ENCODE measurements at regions not wholly inside any gene's neighbourhood (a gene's known extent, or its start where the extent isn't known, plus 50 kb on each side); places are given as distances from the start of the nearest gene placed in this dataset.

DNA sequence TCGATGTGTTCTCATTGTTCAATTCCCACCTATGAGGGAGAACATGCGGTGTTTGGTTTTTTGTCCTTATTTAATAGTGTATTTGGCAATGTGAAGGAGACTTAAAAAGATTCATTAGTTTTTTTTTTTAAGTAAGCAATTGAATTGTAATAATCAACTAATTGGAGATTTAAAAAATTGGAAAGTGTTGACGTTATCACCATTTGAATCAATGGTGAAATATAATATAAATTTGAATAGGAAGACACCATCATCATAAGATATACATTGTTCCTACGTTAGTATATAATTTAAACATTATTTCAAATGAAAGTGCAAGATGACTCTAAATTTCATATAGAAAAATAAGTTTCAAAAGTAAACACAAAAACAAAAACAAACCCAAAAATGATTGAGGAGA, 2858.1 kb upstream of the PCDH20 start:
- TF ChIP-seq, protein P1, sequence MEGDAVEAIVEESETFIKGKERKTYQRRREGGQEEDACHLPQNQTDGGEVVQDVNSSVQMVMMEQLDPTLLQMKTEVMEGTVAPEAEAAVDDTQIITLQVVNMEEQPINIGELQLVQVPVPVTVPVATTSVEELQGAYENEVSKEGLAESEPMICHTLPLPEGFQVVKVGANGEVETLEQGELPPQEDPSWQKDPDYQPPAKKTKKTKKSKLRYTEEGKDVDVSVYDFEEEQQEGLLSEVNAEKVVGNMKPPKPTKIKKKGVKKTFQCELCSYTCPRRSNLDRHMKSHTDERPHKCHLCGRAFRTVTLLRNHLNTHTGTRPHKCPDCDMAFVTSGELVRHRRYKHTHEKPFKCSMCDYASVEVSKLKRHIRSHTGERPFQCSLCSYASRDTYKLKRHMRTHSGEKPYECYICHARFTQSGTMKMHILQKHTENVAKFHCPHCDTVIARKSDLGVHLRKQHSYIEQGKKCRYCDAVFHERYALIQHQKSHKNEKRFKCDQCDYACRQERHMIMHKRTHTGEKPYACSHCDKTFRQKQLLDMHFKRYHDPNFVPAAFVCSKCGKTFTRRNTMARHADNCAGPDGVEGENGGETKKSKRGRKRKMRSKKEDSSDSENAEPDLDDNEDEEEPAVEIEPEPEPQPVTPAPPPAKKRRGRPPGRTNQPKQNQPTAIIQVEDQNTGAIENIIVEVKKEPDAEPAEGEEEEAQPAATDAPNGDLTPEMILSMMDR (IDR thresholded peaks at IDR 0.05; ENCODE audit: low read depth, low read length, missing input control) = no peak
- TF ChIP-seq, protein P2, sequence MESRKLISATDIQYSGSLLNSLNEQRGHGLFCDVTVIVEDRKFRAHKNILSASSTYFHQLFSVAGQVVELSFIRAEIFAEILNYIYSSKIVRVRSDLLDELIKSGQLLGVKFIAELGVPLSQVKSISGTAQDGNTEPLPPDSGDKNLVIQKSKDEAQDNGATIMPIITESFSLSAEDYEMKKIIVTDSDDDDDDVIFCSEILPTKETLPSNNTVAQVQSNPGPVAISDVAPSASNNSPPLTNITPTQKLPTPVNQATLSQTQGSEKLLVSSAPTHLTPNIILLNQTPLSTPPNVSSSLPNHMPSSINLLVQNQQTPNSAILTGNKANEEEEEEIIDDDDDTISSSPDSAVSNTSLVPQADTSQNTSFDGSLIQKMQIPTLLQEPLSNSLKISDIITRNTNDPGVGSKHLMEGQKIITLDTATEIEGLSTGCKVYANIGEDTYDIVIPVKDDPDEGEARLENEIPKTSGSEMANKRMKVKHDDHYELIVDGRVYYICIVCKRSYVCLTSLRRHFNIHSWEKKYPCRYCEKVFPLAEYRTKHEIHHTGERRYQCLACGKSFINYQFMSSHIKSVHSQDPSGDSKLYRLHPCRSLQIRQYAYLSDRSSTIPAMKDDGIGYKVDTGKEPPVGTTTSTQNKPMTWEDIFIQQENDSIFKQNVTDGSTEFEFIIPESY (IDR thresholded peaks at IDR 0.05) = no peak
- TF ChIP-seq GABPA (IDR thresholded peaks at IDR 0.05 in 1 of 2, conservative IDR thresholded peaks at IDR 0.05 in 1 of 2) = no peak
- no peak for TF ChIP-seq SP1 (IDR thresholded peaks at IDR 0.05)
- no peak for TF ChIP-seq EGR1 (IDR thresholded peaks at IDR 0.05; ENCODE audit: low read depth in 2 of 2)
- TF ChIP-seq HNF4A (conservative IDR thresholded peaks at IDR 0.05) = no peak

All from liver (tissue), 3 donors.